Liver (tissue), 8 donors: ENCODE measurements at regions not wholly inside any gene's neighbourhood (a gene's known extent, or its start where the extent isn't known, plus 50 kb on each side); places are given as distances from the start of the nearest gene placed in this dataset.

Experiments
- DNase-seq: peaks from one replicate; pipeline ENCODE4 v3.0.0-alpha.2; 2017; ENCODE audit warnings: low spot score
- H3K27ac ChIP-seq, 2 donors: one replicate each; pipeline ENCODE4 v1.7.0; 2013; ENCODE audit warnings: inconsistent platforms in 2 of 2, low read length in 2 of 2, control low read depth in 1 of 2, low read depth in 1 of 2, mild to moderate bottlenecking in 1 of 2
- H3K27me3 ChIP-seq, 4 donors: one replicate each; pipeline versions ENCODE4 v1.6.1 to v1.7.0; 2013; ENCODE audit warnings: low read length in 3 of 4, inconsistent platforms in 1 of 4, mild to moderate bottlenecking in 1 of 4, moderate library complexity in 1 of 4; ENCODE audit not compliant: control insufficient read depth in 4 of 4, insufficient read depth in 4 of 4
- H3K36me3 ChIP-seq, 4 donors: one replicate each; pipeline versions ENCODE4 v1.6.1 to v1.7.0; 2013; ENCODE audit warnings: low read length in 3 of 4, mild to moderate bottlenecking in 3 of 4, low read depth in 1 of 4, moderate library complexity in 1 of 4; ENCODE audit not compliant: control insufficient read depth in 4 of 4, insufficient read depth in 3 of 4
- H3K4me1 ChIP-seq, 4 donors: one replicate each; pipeline versions ENCODE4 v1.6.1 to v1.7.0; 2013; ENCODE audit warnings: low read length in 3 of 4, mild to moderate bottlenecking in 3 of 4, moderate library complexity in 1 of 4; ENCODE audit not compliant: control insufficient read depth in 4 of 4, insufficient read depth in 4 of 4
- H3K4me3 ChIP-seq, 3 donors: one replicate each; pipeline versions ENCODE4 v1.6.1 to v1.7.0; 2013; ENCODE audit warnings: low read length in 3 of 3, control low read depth in 1 of 3, low read depth in 1 of 3, mild to moderate bottlenecking in 1 of 3
- H3K9ac ChIP-seq, 2 donors: one replicate each; pipeline ENCODE4 v1.7.0; 2013; ENCODE audit warnings: low read length in 2 of 2, mild to moderate bottlenecking in 2 of 2, moderate library complexity in 2 of 2, control low read depth in 1 of 2, low read depth in 1 of 2
- H3K9me3 ChIP-seq, 4 donors: one replicate each; pipeline versions ENCODE4 v1.6.1 to v1.7.0; 2013; ENCODE audit warnings: low read length in 3 of 4; ENCODE audit not compliant: control insufficient read depth in 4 of 4
- ATF3 ChIP-seq: IDR thresholded peaks from 2 replicates; pipeline ENCODE4 v1.6.1; 2016; ENCODE audit warnings: antibody characterized with exemption
- CTCF ChIP-seq: fragments of 150-350 bp; IDR thresholded peaks from 2 replicates; pipeline ENCODE4 v1.5.1; 2017; ENCODE audit warnings: improper control_type of control experiment, low read depth, low read length; ENCODE audit not compliant: missing input control
- EGR1 ChIP-seq, 2 donors: IDR thresholded peaks; 2 replicates each; pipeline ENCODE4 v1.6.1; 2016 to 2018; ENCODE audit warnings: antibody characterized with exemption in 2 of 2, low read depth in 2 of 2
- FOXA1 ChIP-seq: IDR thresholded peaks from 2 replicates; pipeline ENCODE4 v1.6.1; 2016; ENCODE audit warnings: antibody characterized with exemption
- FOXA2 ChIP-seq: IDR thresholded peaks from 2 replicates; pipeline ENCODE4 v1.6.1; 2016; ENCODE audit warnings: antibody characterized with exemption
- HNF4A ChIP-seq, 2 donors: conservative IDR thresholded peaks; 2 replicates each; pipeline ENCODE4 v1.6.1; 2016; ENCODE audit warnings: antibody characterized with exemption in 2 of 2, mild to moderate bottlenecking in 2 of 2
- HNF4G ChIP-seq: IDR thresholded peaks from 2 replicates; pipeline ENCODE4 v1.6.1; 2016; ENCODE audit warnings: antibody characterized with exemption
- JUND ChIP-seq, 2 donors: IDR thresholded peaks; 2 replicates each; pipeline ENCODE4 v1.6.1; 2016; ENCODE audit warnings: antibody characterized with exemption in 2 of 2
- NR2F2 ChIP-seq: IDR thresholded peaks from 2 replicates; pipeline ENCODE4 v1.6.1; 2016; ENCODE audit warnings: antibody characterized with exemption
- RAD21 ChIP-seq, 2 donors: IDR thresholded peaks; 2 replicates each; pipeline ENCODE4 v1.6.1; 2016; ENCODE audit warnings: antibody characterized with exemption in 2 of 2, mild to moderate bottlenecking in 2 of 2
- REST ChIP-seq: IDR thresholded peaks from 2 replicates; pipeline ENCODE4 v1.6.1; 2016; ENCODE audit warnings: antibody characterized with exemption, mild to moderate bottlenecking
- RXRA ChIP-seq, 2 donors: IDR thresholded peaks; 2 replicates each; pipeline ENCODE4 v1.6.1; 2017 to 2018; ENCODE audit warnings: antibody characterized with exemption in 2 of 2, mild to moderate bottlenecking in 1 of 2
- SP1 ChIP-seq: IDR thresholded peaks from 2 replicates; pipeline ENCODE4 v1.6.1; 2018; ENCODE audit warnings: antibody characterized with exemption, mild to moderate bottlenecking
- TAF1 ChIP-seq: conservative IDR thresholded peaks from 2 replicates; pipeline ENCODE4 v1.6.1; 2016; ENCODE audit warnings: antibody characterized with exemption, mild to moderate bottlenecking
- YY1 ChIP-seq: IDR thresholded peaks from 2 replicates; pipeline ENCODE4 v1.6.1; 2016; ENCODE audit warnings: antibody characterized with exemption, mild to moderate bottlenecking
- WGBS: extraction: QIAGEN DNeasy Blood & Tissue Kit; methylation state at CpG from one replicate; pipeline ENCODE4 v1.1.7; 2013; 5-methylcytosine and 5-hydroxymethylcytosine counted together
- TF ChIP-seq, protein P1 (sequence below): IDR thresholded peaks from 2 replicates; pipeline ENCODE4 v1.6.1; 2016; ENCODE audit warnings: antibody characterized with exemption
- TF ChIP-seq, protein P2 (sequence below): IDR thresholded peaks from 2 replicates; pipeline ENCODE4 v1.6.1; 2016; ENCODE audit warnings: antibody characterized with exemption
- donor health status: healthy.
- donor health status: healthy.
- donor health status: healthy.
- donor health status: healthy.
- donor health status: healthy.

- Histone ChIP-seq H3K27me3 (no peaks in the 10 kb centered on the region), H3K9ac (no peak overlapping the region), H3K9me3 (peaks cover under 1 to 9% (median 3%) of the 10 kb centered on the region in 4 donors), H3K36me3 (no peaks in the 10 kb centered on the region), H3K27ac (no peak overlapping the region), H3K4me1 (no peaks in the 10 kb centered on the region), H3K4me3 (no peak overlapping the region)
- TF ChIP-seq YY1 (no peak), CTCF (no peak), JUND (IDR thresholded peaks at IDR 0.05) (no peak), REST (no peak), HNF4A (conservative IDR thresholded peaks at IDR 0.05) (no peak), NR2F2 (no peak), SP1 (no peak), RXRA (IDR thresholded peaks at IDR 0.05) (no peak), TAF1 (no peak), RAD21 (IDR thresholded peaks at IDR 0.05) (no peak), HNF4G (no peak), FOXA2 (no peak)
- TF ChIP-seq, protein P1, sequence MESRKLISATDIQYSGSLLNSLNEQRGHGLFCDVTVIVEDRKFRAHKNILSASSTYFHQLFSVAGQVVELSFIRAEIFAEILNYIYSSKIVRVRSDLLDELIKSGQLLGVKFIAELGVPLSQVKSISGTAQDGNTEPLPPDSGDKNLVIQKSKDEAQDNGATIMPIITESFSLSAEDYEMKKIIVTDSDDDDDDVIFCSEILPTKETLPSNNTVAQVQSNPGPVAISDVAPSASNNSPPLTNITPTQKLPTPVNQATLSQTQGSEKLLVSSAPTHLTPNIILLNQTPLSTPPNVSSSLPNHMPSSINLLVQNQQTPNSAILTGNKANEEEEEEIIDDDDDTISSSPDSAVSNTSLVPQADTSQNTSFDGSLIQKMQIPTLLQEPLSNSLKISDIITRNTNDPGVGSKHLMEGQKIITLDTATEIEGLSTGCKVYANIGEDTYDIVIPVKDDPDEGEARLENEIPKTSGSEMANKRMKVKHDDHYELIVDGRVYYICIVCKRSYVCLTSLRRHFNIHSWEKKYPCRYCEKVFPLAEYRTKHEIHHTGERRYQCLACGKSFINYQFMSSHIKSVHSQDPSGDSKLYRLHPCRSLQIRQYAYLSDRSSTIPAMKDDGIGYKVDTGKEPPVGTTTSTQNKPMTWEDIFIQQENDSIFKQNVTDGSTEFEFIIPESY = no peak
- TF ChIP-seq, protein P2, sequence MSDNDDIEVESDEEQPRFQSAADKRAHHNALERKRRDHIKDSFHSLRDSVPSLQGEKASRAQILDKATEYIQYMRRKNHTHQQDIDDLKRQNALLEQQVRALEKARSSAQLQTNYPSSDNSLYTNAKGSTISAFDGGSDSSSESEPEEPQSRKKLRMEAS = no peak
- DNase-seq = no peak
- WGBS = 20% methylated on average over 4 of the region's 4 CpGs
Measured at GRCh38 chr13:28548468-28548867, 53.5 kb upstream of the FLT1 start.

DNA sequence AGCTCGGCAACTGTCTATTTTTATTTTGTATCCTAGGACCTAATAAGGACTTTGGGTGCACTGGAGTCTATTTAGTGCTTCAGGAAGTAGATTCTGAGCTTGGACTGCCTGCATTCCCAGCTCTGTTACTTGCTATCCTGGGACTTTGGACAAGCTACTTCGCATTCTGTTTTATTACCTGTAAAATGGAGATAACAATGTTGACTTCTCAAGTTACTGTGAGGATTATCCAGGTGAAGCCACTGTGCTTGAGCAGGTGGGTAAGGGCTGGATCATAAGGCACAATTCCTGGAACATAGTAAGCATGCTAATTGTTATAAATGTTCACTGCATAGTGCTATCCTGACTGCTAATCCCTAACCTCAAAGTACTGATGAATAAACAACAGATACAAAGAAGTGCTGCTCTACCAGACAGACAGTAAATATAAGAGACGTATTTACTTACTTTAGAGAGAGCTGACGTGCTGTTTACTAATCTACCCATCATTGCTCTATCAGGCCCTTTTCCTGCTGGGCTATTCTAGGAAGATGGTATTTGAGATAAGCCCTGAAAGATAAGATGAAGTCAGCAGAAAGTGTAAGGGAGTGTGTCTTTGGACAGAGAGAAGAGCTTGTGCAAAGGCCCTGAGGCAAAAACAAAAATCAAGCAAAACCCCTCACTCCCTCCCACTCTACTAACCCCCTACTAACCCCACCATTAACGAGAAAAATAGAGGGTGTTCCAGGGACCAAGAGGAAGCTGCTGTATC, 50.8 kb upstream of the FLT1 start:
- Histone ChIP-seq H3K36me3 (no peaks in the 10 kb centered on the region), H3K9me3 (peaks cover 4 to 12% (median 6%) of the 10 kb centered on the region in 4 donors), H3K4me1 (no peaks in the 10 kb centered on the region), H3K4me3 (no peak overlapping the region), H3K27ac (no peak overlapping the region), H3K27me3 (no peaks in the 10 kb centered on the region), H3K9ac (no peak overlapping the region)
- DNase-seq = no peak
- 39% methylated on average over 5 of the region's 5 CpGs for WGBS
- TF ChIP-seq REST (no peak), EGR1 (IDR thresholded peaks at IDR 0.05; ENCODE audit: low read depth in 2 of 2) (no peak), RXRA (IDR thresholded peaks at IDR 0.05) (no peak), SP1 (no peak), FOXA2 (no peak), HNF4G (no peak), NR2F2 (no peak), FOXA1 (no peak), ATF3 (no peak), HNF4A (conservative IDR thresholded peaks at IDR 0.05) (no peak), JUND (IDR thresholded peaks at IDR 0.05) (no peak), RAD21 (IDR thresholded peaks at IDR 0.05) (no peak)
- TF ChIP-seq, protein P2 = no peak
- TF ChIP-seq, protein P1 = no peak
